ENCODE measurements at regions not wholly inside any gene's neighbourhood (a gene's known extent, or its start where the extent isn't known, plus 50 kb on each side); places are given as distances from the start of the nearest gene placed in this dataset.

GRCh38 chr4:153988492-153989363 is 199.8 kb upstream of the SFRP2 start:
- DNase-seq (ENCODE audit: low spot score), result no peak

GRCh38 chr4:153987291-153987690 is 198.4 kb upstream of the SFRP2 start:
- no peak for DNase-seq (ENCODE audit: low spot score)

GRCh38 chr4:153976954-153977353 is 188.1 kb upstream of the SFRP2 start:
- no peak for DNase-seq (ENCODE audit: low spot score)

- DNase-seq (ENCODE audit: low spot score), result no peak
These were observed 185.6 kb upstream of the SFRP2 start for GRCh38 chr4:153974452-153974851.

- DNase-seq (ENCODE audit: low spot score), result no peak
These were observed 185.1 kb upstream of the SFRP2 start for GRCh38 chr4:153973942-153974341.

- DNase-seq (ENCODE audit: low spot score), result no peak
These were observed 183.0 kb upstream of the SFRP2 start for GRCh38 chr4:153971899-153972298.

GRCh38 chr4:153970169-153970568 is 181.3 kb upstream of the SFRP2 start:
- DNase-seq (ENCODE audit: low spot score), result no peak

GRCh38 chr4:153969542-153969941 is 180.7 kb upstream of the SFRP2 start:
- DNase-seq (ENCODE audit: low spot score), result no peak

GRCh38 chr4:153966641-153967040 is 177.8 kb upstream of the SFRP2 start:
- DNase-seq (ENCODE audit: low spot score), result no peak

GRCh38 chr4:153963216-153963615 is 174.3 kb upstream of the SFRP2 start:
- no peak for DNase-seq (ENCODE audit: low spot score)

- DNase-seq (ENCODE audit: low spot score), result no peak
These were observed 173.6 kb upstream of the SFRP2 start for GRCh38 chr4:153962311-153963039.

GRCh38 chr4:153955327-153955726 is 166.4 kb upstream of the SFRP2 start:
- no peak for DNase-seq (ENCODE audit: low spot score)

- no peak for DNase-seq (ENCODE audit: low spot score)
These were observed 165.8 kb upstream of the SFRP2 start for GRCh38 chr4:153954654-153955053.

- peak; percentile 7 for DNase-seq (ENCODE audit: low spot score)
These were observed 161.5 kb upstream of the SFRP2 start for GRCh38 chr4:153950100-153950979.

GRCh38 chr4:153948041-153948440 is 159.2 kb upstream of the SFRP2 start:
- no peak for DNase-seq (ENCODE audit: low spot score)

GRCh38 chr4:153947124-153947523 is 158.2 kb upstream of the SFRP2 start:
- no peak for DNase-seq (ENCODE audit: low spot score)

- no peak for DNase-seq (ENCODE audit: low spot score)
These were observed 156.8 kb upstream of the SFRP2 start for GRCh38 chr4:153945704-153946103.

GRCh38 chr4:153943738-153944415 is 155.0 kb upstream of the SFRP2 start:
- DNase-seq (ENCODE audit: low spot score), result no peak

GRCh38 chr4:153940916-153941315 is 152.0 kb upstream of the SFRP2 start:
- no peak for DNase-seq (ENCODE audit: low spot score)

GRCh38 chr4:153939570-153939969 is 150.7 kb upstream of the SFRP2 start:
- DNase-seq (ENCODE audit: low spot score), result no peak

- DNase-seq (ENCODE audit: low spot score), result no peak
These were observed 150.1 kb upstream of the SFRP2 start for GRCh38 chr4:153938994-153939393.

GRCh38 chr4:153937289-153937688 is 148.4 kb upstream of the SFRP2 start:
- DNase-seq (ENCODE audit: low spot score), result no peak

Data from CD4-positive, alpha-beta T cell treated with Interleukin-15 for 4 hours (primary cell).